ENCODE measurements at regions not wholly inside any gene's neighbourhood (a gene's known extent, or its start where the extent isn't known, plus 50 kb on each side); places are given as distances from the start of the nearest gene placed in this dataset.

DNA sequence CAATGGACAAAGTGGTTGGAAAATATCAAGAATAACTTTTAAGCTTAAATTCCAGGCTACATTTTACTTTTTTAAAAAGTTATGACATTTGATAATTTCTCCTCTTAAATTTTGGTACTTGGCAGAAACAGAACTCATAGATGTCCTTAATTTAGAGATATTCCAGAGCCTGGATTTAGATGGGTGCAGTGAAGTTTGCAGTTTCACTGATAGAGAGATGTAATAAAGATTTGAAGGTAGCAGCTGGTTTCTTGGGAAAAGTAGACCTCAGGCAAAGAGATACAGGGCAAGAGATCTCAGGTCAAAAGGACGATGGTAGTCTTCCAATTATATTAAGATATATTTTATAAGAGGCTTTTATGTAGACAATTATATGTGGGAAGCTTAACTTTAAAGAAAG is 134.6 kb downstream of the ISL1 start:
- DNase-seq = no peak
- Histone ChIP-seq H3K36me3 (replicated peaks; ENCODE audit: control insufficient read depth, insufficient read depth, low read length) (no peaks in the 10 kb centered on the region), H3K4me3 (ENCODE audit: insufficient read depth, low read depth, low read length) (no peak overlapping the region)

GRCh38 chr5:51518607-51519006 is 135.4 kb downstream of the ISL1 start:
- Histone ChIP-seq H3K27me3 (ENCODE audit: control insufficient read depth, insufficient read depth, low read length) (no peaks in the 10 kb centered on the region), H3K4me3 (ENCODE audit: insufficient read depth, low read depth, low read length) (no peak overlapping the region), H3K36me3 (replicated peaks; ENCODE audit: control insufficient read depth, insufficient read depth, low read length) (no peaks in the 10 kb centered on the region)
- no peak for DNase-seq

More for the DNA sequence above, 134.6 kb downstream of the ISL1 start:
- no peaks in the 10 kb centered on the region for H3K27me3 ChIP-seq (ENCODE audit: control insufficient read depth, insufficient read depth, low read length)

DNA sequence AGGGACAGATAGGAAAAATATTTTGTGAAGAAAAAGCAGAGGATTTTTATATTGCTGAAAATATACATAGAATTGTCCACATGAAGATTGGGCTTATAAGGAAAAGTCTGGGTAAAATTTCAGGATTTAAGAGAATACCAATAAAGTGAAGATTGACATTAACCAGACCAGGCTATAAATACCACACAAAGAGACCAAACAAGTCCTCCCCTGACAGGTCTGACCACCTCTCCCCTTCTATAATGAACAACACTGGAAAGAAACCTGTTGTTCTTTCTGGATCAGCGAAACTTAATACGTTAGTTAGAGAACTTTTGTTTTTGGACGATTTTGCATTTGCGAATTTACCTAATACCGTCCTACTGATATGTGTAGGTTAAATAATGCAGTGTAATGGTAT is 138.3 kb downstream of the ISL1 start:
- DNase-seq = no peak

GRCh38 chr5:51539232-51539631 is 156.0 kb downstream of the ISL1 start:
- no peaks in the 10 kb centered on the region for H3K36me3 ChIP-seq (replicated peaks; ENCODE audit: control insufficient read depth, insufficient read depth, low read length)
- H3K27me3 ChIP-seq (ENCODE audit: control insufficient read depth, insufficient read depth, low read length) = no peaks in the 10 kb centered on the region
- H3K4me3 ChIP-seq (ENCODE audit: insufficient read depth, low read depth, low read length) = no peak overlapping the region
- DNase-seq = no peak

More for the DNA sequence above, 138.3 kb downstream of the ISL1 start:
- Histone ChIP-seq H3K27me3 (ENCODE audit: control insufficient read depth, insufficient read depth, low read length) (no peaks in the 10 kb centered on the region), H3K4me3 (ENCODE audit: insufficient read depth, low read depth, low read length) (no peak overlapping the region), H3K36me3 (replicated peaks; ENCODE audit: control insufficient read depth, insufficient read depth, low read length) (no peaks in the 10 kb centered on the region)

- no peaks in the 10 kb centered on the region for H3K27me3 ChIP-seq (ENCODE audit: control insufficient read depth, insufficient read depth, low read length)
- no peaks in the 10 kb centered on the region for H3K36me3 ChIP-seq (replicated peaks; ENCODE audit: control insufficient read depth, insufficient read depth, low read length)
- no peak for DNase-seq
- no peak overlapping the region for H3K4me3 ChIP-seq (ENCODE audit: insufficient read depth, low read depth, low read length)
These were observed 161.0 kb downstream of the ISL1 start for GRCh38 chr5:51544031-51544785.

DNA sequence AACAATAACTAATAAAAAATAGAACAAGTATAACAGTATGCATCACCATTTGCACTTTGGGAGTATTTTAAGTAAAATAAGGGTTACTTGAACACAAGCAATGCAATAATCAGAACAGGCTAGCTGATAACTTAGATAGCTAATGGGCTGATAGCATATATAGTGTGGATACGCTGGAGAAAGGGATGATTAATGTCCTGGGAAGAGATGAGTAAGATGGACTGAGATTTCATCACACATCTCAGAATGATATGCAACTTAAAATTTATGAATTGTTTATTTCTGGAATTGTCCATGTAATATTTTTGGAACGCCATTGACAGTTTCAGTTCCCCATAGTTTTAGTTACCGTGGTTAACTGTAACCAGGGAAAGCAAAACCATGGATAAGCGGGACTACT is 173.6 kb downstream of the ISL1 start:
- no peak overlapping the region for H3K4me3 ChIP-seq (ENCODE audit: insufficient read depth, low read depth, low read length)
- H3K27me3 ChIP-seq (ENCODE audit: control insufficient read depth, insufficient read depth, low read length) = no peaks in the 10 kb centered on the region
- H3K36me3 ChIP-seq (replicated peaks; ENCODE audit: control insufficient read depth, insufficient read depth, low read length) = no peaks in the 10 kb centered on the region
- no peak for DNase-seq

DNA sequence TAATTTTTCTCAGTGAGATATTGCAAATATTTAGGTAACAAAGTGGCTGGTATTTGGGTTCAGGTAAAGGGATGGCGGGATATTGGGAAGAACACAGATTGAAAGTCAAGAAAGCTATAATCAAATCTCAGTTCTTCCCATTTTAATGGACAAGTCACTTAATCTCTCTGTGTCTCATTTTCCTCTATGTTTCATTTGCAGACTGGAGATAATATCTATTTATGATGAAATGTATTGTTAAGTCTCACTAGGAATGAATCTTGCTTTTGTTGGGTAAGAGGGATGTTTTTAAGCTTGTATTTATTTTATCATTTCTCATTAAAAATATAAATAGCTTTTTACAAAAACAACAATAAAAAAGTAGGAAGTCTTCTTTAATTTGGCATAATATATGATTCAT is 175.4 kb downstream of the ISL1 start:
- DNase-seq = no peak
- Histone ChIP-seq H3K36me3 (replicated peaks; ENCODE audit: control insufficient read depth, insufficient read depth, low read length) (no peaks in the 10 kb centered on the region), H3K4me3 (ENCODE audit: insufficient read depth, low read depth, low read length) (no peak overlapping the region), H3K27me3 (ENCODE audit: control insufficient read depth, insufficient read depth, low read length) (no peaks in the 10 kb centered on the region)

GRCh38 chr5:51559339-51559738 is 176.1 kb downstream of the ISL1 start:
- Histone ChIP-seq H3K36me3 (replicated peaks; ENCODE audit: control insufficient read depth, insufficient read depth, low read length) (no peaks in the 10 kb centered on the region), H3K27me3 (ENCODE audit: control insufficient read depth, insufficient read depth, low read length) (no peaks in the 10 kb centered on the region), H3K4me3 (ENCODE audit: insufficient read depth, low read depth, low read length) (no peak overlapping the region)
- DNase-seq = no peak

GRCh38 chr5:51559921-51560658 is 176.8 kb downstream of the ISL1 start:
- H3K27me3 ChIP-seq (ENCODE audit: control insufficient read depth, insufficient read depth, low read length) = no peaks in the 10 kb centered on the region
- no peak overlapping the region for H3K4me3 ChIP-seq (ENCODE audit: insufficient read depth, low read depth, low read length)
- no peaks in the 10 kb centered on the region for H3K36me3 ChIP-seq (replicated peaks; ENCODE audit: control insufficient read depth, insufficient read depth, low read length)
- no peak for DNase-seq

DNA sequence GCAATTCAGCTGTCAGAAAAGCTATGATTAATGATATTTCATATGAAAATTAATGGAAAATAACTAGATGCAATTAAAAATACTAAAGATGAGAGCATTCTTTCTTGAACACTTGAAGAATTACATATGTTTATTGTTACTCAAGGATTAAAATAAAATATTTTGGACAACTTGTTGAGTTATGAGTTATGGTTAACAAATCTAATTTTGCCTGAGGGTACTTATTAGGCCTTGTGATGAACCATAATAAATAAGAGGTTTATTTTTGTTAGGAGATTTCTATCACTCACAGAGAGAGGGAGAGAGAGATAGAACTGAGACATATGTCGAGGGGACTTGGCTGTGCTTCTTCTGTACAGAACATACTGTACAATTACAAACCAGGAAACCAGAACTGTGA is 183.7 kb downstream of the ISL1 start:
- Histone ChIP-seq H3K27me3 (ENCODE audit: control insufficient read depth, insufficient read depth, low read length) (no peaks in the 10 kb centered on the region), H3K36me3 (replicated peaks; ENCODE audit: control insufficient read depth, insufficient read depth, low read length) (no peaks in the 10 kb centered on the region), H3K4me3 (ENCODE audit: insufficient read depth, low read depth, low read length) (no peak overlapping the region)
- no peak for DNase-seq

DNA sequence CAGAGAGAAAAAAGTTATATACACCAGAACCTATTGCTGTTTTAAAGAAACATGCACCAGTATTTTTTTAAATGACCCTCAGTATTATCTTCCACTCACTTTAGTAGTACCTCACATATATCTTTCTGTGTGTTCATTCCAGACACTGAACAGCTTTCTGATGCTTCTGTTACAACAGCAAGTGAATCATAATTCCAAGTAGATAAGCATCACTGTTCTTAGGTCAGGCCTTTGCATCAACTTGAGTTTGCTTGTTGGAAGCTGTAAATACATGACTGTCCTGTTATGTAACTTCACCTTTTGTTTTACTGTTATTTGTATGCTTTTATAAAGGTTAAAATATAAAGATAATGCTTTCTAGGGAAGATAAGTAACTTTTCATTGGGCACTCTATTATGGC is 184.4 kb downstream of the ISL1 start:
- no peaks in the 10 kb centered on the region for H3K36me3 ChIP-seq (replicated peaks; ENCODE audit: control insufficient read depth, insufficient read depth, low read length)
- H3K27me3 ChIP-seq (ENCODE audit: control insufficient read depth, insufficient read depth, low read length) = no peaks in the 10 kb centered on the region
- DNase-seq = no peak
- H3K4me3 ChIP-seq (ENCODE audit: insufficient read depth, low read depth, low read length) = no peak overlapping the region

- Histone ChIP-seq H3K36me3 (replicated peaks; ENCODE audit: control insufficient read depth, insufficient read depth, low read length) (no peaks in the 10 kb centered on the region), H3K4me3 (ENCODE audit: insufficient read depth, low read depth, low read length) (no peak overlapping the region), H3K27me3 (ENCODE audit: control insufficient read depth, insufficient read depth, low read length) (no peaks in the 10 kb centered on the region)
- peak; percentile 4 for DNase-seq
These were observed 190.6 kb downstream of the ISL1 start for GRCh38 chr5:51573835-51574234.

- H3K4me3 ChIP-seq (ENCODE audit: insufficient read depth, low read depth, low read length) = no peak overlapping the region
- no peaks in the 10 kb centered on the region for H3K36me3 ChIP-seq (replicated peaks; ENCODE audit: control insufficient read depth, insufficient read depth, low read length)
- H3K27me3 ChIP-seq (ENCODE audit: control insufficient read depth, insufficient read depth, low read length) = no peaks in the 10 kb centered on the region
- DNase-seq = no peak
These were observed 199.7 kb downstream of the ISL1 start for GRCh38 chr5:51582871-51583394.

- Histone ChIP-seq H3K36me3 (replicated peaks; ENCODE audit: control insufficient read depth, insufficient read depth, low read length) (no peaks in the 10 kb centered on the region), H3K27me3 (ENCODE audit: control insufficient read depth, insufficient read depth, low read length) (no peaks in the 10 kb centered on the region), H3K4me3 (ENCODE audit: insufficient read depth, low read depth, low read length) (no peak overlapping the region)
- no peak for DNase-seq
These were observed 214.8 kb downstream of the ISL1 start for GRCh38 chr5:51598026-51598425.

DNA sequence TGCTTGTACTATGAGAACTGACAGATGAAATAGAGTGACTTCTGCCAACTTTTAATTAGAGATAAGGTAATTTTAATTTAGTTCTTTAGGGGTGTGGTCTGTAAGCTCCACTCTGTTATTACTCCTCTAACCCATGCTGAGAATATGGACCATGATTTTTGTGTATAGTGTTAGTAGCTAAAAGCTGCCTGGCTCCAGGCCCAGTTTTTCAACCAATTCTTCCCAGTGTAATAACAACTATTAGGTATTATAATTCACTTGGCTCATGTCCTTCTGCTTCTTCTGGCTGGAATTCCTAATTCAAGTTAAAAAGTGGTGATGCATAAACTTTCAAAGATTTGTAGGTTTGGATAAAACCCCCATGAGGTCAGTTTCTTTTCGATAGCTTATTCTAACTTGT is 216.3 kb downstream of the ISL1 start:
- no peak for DNase-seq
- Histone ChIP-seq H3K36me3 (replicated peaks; ENCODE audit: control insufficient read depth, insufficient read depth, low read length) (no peaks in the 10 kb centered on the region), H3K4me3 (ENCODE audit: insufficient read depth, low read depth, low read length) (no peak overlapping the region), H3K27me3 (ENCODE audit: control insufficient read depth, insufficient read depth, low read length) (no peaks in the 10 kb centered on the region)
